ENCODE measurements at regions not wholly inside any gene's neighbourhood (a gene's known extent, or its start where the extent isn't known, plus 50 kb on each side); places are given as distances from the start of the nearest gene placed in this dataset.

DNA sequence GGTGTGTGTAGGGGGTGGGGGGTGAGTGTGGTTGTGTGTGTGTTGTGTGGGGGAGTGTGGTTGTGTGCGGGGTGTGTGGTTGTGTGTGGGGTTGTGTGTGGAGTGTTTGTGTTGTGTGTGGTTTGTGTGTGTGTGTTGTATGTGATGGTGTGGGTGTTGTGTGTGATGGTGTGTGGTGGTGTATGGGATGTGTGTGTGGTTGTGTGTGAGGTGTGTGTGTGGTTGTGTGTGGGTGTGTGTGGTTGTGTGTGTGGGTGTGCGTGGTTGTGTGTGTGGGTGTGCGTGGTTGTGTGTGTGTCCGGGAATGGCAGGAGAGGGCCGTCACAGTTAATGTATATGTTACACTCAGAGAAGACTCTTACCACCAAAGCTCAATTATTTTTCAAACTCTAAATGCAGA is 79.8 kb downstream of the TBXT start:
- DNase-seq (ENCODE audit: low read depth) = no peak
- H3K4me3 ChIP-seq (replicated peaks; ENCODE audit: low read depth, low read length) = no peak overlapping the region
- TF ChIP-seq, protein P1, sequence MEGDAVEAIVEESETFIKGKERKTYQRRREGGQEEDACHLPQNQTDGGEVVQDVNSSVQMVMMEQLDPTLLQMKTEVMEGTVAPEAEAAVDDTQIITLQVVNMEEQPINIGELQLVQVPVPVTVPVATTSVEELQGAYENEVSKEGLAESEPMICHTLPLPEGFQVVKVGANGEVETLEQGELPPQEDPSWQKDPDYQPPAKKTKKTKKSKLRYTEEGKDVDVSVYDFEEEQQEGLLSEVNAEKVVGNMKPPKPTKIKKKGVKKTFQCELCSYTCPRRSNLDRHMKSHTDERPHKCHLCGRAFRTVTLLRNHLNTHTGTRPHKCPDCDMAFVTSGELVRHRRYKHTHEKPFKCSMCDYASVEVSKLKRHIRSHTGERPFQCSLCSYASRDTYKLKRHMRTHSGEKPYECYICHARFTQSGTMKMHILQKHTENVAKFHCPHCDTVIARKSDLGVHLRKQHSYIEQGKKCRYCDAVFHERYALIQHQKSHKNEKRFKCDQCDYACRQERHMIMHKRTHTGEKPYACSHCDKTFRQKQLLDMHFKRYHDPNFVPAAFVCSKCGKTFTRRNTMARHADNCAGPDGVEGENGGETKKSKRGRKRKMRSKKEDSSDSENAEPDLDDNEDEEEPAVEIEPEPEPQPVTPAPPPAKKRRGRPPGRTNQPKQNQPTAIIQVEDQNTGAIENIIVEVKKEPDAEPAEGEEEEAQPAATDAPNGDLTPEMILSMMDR (IDR thresholded peaks at IDR 0.05; ENCODE audit: low read length, missing control alignments) = no peak

DNA sequence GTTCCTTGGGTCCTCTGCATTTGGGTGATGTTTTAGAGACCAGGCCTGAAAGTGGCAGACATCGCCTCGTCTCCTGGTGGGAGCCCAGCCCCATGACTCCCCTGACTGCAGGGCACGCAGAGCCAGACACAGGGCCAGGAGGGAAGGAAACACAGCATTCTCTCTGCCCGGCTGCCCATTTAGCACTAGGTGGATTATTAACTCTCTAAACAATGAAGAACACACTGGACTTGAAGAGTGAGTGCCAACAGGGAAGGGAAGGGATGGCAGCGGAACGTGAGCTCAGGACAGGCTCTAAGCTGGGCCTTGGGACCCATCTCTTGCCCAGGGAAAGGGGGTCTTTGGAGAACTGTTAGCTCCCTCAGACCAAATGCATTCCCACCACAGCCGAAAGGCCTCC is 80.4 kb downstream of the TBXT start:
- no peak for DNase-seq (ENCODE audit: low read depth)
- H3K4me3 ChIP-seq (replicated peaks; ENCODE audit: low read depth, low read length) = no peak overlapping the region
- TF ChIP-seq, protein P1 (IDR thresholded peaks at IDR 0.05; ENCODE audit: low read length, missing control alignments) = no peak

DNA sequence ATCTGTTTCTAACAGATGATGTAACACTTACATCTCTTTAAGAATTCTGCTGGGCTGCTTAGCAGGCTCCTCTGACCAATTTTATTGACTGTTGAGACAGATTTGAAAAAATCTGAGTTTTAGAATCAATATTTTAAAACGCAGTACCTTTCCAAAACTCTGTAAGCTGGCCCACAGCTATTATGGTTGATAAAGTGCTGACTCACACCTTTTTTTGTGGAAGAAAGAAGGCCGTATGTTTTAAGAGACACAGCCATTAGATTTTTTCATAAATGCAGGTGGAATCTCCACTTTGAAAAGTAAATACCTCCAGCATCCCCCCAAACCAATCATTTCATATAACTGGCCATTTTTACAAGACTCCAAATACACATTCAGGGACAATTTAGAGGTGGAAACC is 82.2 kb downstream of the TBXT start:
- DNase-seq (ENCODE audit: low read depth) = no peak
- TF ChIP-seq, protein P1 (IDR thresholded peaks at IDR 0.05; ENCODE audit: low read length, missing control alignments) = no peak
- no peak overlapping the region for H3K4me3 ChIP-seq (replicated peaks; ENCODE audit: low read depth, low read length)

DNA sequence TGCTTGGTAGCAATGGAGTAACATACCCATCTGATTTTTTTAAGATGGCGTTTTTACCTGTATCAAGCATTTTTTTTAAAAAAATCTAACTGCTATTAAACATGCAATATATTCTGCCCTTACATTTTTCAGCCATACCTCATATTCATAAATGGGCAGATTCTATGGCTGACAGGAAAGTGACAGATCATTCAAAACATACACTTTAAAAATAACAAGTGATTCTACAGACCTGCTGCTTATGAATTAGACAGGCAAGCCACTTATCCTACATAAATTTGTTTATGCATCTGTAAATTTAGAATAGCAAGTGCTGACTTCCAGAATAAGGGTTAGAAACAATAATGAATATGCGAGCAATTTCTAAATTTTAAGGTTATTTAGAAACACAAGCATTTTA is 82.7 kb downstream of the TBXT start:
- DNase-seq (ENCODE audit: low read depth) = no peak
- no peak overlapping the region for H3K4me3 ChIP-seq (replicated peaks; ENCODE audit: low read depth, low read length)
- TF ChIP-seq, protein P1 (IDR thresholded peaks at IDR 0.05; ENCODE audit: low read length, missing control alignments) = no peak

DNA sequence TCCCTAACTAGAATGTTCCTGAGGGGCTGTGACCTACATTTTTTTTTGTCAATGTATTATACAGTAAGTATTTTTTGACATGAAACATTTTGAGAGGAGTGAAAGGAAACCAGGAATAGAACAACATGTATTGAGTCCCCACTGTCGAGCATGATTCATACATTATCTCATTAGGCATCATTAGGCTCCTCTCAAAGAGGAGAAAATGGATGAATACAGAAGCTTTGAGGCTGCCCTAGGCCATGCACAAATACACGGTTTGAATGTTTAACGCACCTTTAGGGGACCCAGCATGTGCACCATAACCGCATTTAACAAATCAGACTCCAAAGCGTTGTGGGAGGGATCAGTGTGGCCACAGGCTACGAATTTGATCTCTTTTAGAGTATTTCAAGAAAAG is 87.8 kb downstream of the TBXT start:
- no peak for DNase-seq (ENCODE audit: low read depth)
- H3K4me3 ChIP-seq (replicated peaks; ENCODE audit: low read depth, low read length) = no peak overlapping the region
- TF ChIP-seq, protein P1 (IDR thresholded peaks at IDR 0.05; ENCODE audit: low read length, missing control alignments) = no peak

DNA sequence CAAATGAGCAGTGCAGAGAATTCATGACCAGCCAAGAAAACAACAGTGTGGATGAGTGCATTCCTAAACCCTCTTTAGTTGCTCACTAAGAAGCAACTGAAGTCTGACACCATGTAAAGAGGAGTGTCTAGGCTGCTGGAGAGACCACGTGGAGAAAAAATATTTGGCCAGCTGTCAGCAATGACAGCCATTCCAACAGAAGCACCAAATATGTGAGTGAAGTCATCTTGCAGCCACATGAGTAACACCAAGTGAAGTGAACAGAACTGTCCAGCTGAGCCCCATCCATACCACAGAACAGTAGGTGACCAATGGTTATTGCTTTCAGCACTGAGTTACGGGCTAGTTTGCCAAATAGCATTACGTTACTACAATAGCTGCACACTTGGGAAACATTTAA is 89.4 kb downstream of the TBXT start:
- no peak overlapping the region for H3K4me3 ChIP-seq (replicated peaks; ENCODE audit: low read depth, low read length)
- TF ChIP-seq, protein P1 (IDR thresholded peaks at IDR 0.05; ENCODE audit: low read length, missing control alignments) = no peak
- DNase-seq (ENCODE audit: low read depth) = peak; percentile 84

DNA sequence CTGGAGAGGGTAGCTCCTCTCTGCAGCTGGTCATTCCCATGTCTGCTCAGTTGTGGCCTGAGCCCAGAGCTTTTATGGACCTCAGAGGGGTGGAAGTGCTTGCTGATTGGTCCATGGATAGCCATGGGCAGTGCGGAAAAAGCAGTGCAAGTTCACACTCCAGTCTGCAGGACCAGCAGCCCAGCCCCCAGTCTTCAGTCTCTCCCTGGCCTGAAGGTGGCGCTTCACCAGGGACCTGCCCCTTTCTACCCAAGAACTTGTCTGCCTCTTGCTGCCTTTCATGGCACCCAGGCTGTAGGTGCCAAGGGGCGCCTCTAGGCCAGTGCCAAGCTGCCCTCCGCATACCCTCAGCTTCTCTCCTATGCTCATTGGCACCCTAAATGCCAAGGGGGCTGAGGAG is 91.0 kb downstream of the TBXT start:
- no peak for DNase-seq (ENCODE audit: low read depth)
- TF ChIP-seq, protein P1 (IDR thresholded peaks at IDR 0.05; ENCODE audit: low read length, missing control alignments) = no peak
- H3K4me3 ChIP-seq (replicated peaks; ENCODE audit: low read depth, low read length) = no peak overlapping the region
